GM18519 (cell line): ENCODE measurements at regions not wholly inside any gene's neighbourhood (a gene's known extent, or its start where the extent isn't known, plus 50 kb on each side); places are given as distances from the start of the nearest gene placed in this dataset.

Experiments
- ATAC-seq: cut with Tn5 transposase; IDR thresholded peaks from one replicate; pipeline ENCODE4 v1.9.1; 2021; ENCODE audit warnings: mild to moderate bottlenecking, moderate library complexity; ENCODE audit not compliant: unreplicated experiment, low FRiP score

- no peak for ATAC-seq
These were observed 60.7 kb upstream of the OPCML start for GRCh38 chr11:133593036-133593435.

GRCh38 chr11:133586903-133587517, 54.7 kb upstream of the OPCML start:
- ATAC-seq = no peak

GRCh38 chr11:133582750-133583149, 50.4 kb upstream of the OPCML start:
- ATAC-seq = no peak

GRCh38 chr11:133582326-133582725, 50.0 kb upstream of the OPCML start:
- ATAC-seq = no peak
